Ureter (tissue), 1 donor: ENCODE measurements at regions not wholly inside any gene's neighbourhood (a gene's known extent, or its start where the extent isn't known, plus 50 kb on each side); places are given as distances from the start of the nearest gene placed in this dataset.

ENCODE experiments used
- DNase-seq: peaks from one replicate; pipeline ENCODE4 v3.0.0-alpha.2; 2020; ENCODE audit warnings: low spot score
- donor health status: DM: yes; HTN: yes; CAD: no.

DNA sequence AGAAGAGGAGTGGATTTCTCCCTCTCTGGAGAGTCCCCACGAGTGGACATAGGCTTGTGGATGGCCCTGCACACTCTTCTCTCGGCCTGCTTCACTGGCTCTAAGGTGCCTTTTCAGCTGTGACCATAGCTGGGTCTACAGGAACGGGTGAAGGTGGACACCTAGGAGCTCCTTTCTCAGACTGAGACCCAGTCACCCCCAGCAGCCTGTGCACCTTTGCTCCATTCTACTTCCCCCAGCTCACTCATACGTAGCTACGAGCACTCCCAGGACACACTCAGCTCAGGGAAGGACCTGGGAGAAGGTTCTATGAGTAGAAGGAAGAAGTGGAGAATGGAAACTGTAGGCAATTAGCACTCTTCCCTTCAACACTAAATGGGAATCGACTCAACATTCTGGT is 272.0 kb upstream of the KLF6 start:
- no peak for DNase-seq

DNA sequence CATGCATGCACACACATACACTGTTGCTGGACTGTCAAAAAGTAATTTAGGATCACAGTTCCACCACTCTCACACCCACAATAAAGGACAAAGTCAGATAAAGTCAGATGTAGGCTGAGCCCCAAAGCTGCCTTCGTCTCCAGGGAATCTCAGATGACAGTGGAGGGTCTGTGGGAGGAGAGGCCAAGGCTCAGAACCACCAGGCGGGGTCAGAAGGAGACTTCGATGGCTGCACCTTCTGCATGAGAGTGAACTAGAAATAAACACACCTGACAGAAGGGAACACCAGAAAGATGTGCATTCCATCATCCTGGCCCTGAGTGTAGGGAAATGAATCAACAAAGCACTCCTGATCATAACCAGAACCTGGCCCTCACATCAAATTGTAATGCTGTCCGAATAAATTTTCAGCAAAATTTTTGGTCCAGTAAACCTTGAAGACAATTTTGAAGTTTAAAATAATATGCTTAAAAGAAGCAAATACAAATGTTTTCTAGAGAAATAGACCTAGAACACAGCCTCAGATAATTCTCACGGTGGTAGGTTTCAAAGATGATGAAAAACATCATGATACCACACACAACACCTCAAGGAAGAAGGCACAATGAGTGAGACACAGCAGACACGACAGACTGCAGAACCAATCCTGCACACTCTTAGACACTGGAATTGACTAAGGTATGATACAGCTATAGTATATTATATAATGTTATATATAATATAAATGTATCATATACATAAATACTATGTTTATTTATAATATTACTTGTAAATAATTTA is 269.8 kb upstream of the KLF6 start:
- no peak for DNase-seq

DNA sequence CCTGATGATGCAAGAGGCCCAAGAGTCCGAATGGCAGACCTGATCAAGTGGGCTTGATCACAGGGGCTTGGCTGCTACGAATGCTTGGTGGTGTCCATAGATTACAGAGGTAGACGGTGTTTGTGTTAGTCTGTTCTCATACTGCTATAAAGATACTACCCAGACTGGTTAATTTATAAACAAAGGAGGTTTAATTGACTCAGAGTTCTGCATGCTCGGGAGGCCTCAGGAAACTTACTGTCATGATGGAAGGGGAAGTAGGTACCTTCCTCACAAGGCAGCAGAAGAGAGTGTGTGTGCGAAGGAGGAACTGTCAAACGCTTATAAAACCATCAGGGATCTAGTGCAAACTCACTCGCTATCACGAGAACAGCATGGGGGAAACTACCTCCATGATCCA is 268.9 kb upstream of the KLF6 start:
- no peak for DNase-seq

DNA sequence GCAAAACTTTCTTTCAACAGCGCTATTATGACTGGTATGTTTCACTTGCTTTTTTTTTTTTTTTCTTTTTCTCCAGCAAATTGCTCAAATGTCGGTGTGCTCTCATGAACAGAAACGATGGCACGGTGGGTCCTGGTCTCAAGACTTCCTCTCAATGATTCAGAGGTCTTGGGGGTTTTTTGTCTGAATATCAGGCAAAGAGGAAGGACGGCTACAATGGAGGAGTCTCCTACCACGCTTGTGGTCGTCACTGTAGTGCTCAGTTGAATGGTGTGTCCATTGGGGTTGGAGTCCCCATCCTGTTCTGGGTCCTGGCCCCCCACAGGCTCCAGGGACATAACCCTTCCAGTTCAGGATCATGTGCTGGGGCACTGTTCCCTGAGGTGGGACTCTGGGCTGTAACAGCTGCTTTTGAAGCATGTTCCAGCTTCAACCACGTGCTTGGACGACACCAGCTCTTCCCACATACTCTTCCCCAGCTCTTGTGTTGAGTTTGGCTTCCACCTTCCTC is 266.7 kb upstream of the KLF6 start:
- no peak for DNase-seq

DNA sequence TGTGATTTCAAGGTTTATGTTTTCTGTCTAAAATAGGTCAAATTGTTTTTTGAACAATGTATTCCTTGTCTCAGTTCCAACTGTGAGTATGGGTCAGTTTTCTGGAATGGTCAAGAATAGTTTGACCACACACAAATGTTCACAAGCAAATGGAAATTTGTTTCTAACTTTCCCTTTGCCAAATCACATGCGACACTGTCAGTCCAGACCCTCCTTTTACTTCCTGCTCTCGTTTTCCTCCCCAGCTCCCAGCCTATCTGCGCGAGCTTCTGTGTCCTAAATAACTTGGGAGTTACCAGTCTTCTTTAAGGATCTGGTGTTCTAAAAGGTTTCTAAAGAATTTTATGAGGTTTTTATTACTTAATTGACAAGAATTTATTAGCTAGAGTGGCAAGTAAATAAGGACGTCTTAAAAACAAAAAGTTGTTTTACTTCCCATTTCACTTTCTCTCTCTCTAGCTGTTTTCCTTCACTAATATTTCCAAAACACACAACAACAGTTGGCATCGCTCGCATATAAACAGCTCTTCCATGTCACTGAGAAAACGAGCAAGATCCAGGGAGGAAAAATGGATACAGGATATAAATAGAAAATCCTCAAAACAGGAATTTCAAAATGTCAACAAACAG is 266.1 kb upstream of the KLF6 start:
- no peak for DNase-seq

DNA sequence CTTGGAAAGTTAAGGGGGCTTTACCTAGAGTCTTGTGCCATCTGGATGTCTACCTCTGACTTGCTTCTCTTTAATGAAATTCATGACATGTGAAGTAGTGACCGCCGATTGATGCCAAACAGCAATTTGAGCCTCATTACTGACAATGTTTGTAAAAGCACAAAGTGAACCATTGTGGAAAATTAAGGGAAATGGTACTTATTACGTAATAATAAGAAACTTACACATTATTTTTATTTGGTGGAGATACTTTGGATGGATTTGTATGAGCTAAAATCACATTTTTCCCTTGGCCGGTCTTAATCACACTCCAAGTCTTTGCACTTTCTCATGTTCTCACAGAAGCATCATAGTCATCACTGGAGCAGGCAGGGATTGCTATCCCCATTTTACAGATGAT is 265.1 kb upstream of the KLF6 start:
- no peak for DNase-seq

DNA sequence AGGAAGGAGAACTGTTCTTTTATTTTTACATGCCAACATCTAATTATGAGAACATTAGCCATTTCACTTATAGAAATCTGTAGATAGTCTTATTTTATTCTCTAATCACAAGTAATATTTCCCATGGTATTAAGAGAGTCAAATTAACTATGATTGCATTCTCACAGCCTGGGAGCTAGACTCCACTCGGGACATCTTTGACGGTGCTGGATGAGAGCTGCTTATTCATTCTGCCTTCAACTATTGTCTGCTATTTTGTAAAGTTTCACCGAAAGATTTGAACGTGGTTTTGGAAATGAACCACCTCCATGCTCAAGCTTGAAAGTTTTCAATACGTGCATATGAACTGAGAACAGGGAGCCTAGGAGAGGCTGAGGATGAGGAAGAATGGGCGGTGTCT is 264.3 kb upstream of the KLF6 start:
- no peak for DNase-seq

DNA sequence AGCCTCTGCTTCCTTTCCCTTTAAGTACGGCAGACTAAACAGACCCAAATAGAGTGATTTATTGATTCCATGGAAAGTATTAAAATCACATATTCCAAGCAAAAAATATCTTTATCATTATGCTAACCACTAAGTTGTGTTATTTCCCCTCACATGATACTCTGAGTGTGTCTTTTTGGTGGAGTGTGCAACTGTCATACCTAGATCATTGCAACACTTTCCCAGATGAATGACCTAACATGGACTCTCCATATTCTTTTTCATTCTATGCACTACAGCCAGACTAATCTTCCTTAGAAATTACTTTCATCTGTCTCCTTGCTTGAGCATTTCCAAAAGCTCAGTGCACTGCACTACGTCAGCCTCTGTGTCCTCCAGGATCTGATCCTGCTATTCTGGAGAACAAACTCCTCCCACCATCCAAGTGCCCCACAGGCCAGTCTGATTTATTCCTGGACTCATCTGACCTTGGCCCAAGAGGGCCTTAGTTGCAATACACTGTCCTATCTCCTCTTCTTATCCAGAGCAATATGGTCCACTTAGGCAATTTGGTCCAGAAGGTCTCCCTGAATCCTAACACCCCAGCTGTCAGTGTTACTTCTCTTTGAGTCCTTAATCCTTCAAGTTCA is 263.3 kb upstream of the KLF6 start:
- no peak for DNase-seq

DNA sequence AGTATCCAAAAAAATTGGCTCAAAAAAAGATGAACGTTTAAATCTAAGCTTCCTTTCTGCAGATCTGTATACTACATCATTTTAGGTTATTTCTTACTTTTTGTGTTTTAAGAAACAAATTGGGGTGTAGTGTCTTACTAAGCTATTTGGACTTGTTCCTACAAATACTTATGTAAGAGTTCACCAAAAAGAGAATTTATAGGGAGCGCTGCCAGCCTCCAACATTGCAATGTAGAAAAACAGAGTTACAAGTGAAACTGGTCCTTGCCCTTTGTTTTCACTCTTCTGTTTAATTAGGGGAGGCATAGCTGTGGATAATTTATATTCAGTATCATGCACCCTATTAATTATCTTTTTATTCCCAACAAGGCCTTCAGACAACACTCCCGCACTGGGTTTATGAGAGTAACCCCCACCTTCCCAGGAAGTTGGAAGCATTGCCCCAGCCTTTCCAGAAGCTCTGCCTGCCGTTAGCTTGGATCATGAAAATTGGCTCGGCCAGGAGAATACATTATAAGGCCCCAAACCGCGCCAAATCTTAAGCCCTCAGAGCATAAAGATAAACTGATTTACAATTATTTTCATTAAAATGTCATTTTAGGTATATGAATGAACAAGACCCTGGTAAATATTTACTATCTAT is 261.8 kb upstream of the KLF6 start:
- no peak for DNase-seq

DNA sequence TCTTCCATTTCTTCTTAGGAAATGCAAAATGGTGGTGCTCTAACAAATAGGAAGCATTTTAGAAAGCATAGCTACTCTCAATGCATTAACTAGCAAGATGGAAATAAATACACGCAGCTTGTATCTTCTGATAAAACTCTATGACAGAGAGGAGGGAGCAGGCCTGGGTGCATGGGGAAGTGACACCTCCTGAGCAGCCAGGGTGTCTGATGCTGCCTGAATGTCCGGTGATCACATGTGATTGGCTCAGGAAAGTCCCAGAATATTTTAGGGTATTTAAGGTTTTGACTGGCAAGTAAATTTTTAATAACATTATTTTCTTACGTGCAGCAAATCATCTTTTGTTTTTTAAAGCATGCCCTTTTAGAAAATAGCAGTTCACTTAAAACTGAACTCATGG is 261.0 kb upstream of the KLF6 start:
- DNase-seq = no peak

DNA sequence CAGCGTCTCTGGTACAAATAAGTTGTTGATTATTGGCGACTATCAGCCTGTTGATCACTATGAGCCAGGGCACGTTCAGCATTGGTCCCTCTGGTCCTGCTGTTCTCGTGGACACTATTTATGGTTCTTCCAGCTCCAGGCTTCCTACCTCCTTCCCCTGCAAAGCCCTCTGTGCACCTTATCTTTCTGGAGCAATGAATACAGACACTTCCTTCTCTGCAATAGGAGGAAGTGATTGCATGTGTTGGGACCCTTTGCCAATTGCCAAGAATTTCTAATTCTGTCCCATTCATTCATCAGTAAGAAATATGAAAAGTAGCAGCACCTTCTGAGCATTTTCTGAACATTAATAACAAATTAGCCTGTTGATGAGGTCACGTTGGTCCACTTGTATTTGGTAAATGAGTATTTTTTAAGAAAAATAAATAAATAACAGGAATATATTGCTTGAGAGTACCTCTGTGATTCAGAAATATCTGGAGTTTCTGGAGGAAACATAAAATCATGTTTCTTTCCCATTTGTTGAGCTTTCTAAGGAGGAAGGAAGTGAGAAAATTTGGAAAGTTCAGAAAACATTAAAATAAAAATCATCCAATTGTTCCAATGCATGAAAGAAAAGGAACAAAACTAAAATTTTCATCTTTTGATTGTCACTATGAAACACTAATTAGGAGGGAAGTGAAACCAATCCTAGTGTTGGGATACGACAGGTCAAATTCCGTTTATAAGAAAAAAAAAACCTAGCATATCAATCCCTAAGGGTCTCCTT is 259.1 kb upstream of the KLF6 start:
- no peak for DNase-seq

DNA sequence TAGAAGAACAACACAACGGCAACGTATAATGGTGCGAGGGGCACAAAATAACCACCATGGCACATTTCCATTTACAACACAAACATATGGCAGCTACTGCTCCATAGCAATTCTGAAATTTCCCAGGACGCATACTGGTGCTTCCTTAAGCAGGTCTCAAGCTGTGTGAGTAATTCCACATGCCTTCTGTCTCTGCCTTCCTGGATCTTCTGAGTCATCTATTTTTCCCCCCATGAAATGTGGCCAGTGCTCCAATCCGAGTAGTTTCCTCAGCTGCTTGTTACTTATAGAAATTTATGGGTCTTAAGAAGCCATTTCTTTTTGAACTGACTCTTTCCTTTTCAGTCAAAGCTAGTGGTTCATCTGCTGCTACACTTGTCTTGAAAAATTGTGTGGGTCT is 256.6 kb upstream of the KLF6 start:
- DNase-seq = no peak

DNA sequence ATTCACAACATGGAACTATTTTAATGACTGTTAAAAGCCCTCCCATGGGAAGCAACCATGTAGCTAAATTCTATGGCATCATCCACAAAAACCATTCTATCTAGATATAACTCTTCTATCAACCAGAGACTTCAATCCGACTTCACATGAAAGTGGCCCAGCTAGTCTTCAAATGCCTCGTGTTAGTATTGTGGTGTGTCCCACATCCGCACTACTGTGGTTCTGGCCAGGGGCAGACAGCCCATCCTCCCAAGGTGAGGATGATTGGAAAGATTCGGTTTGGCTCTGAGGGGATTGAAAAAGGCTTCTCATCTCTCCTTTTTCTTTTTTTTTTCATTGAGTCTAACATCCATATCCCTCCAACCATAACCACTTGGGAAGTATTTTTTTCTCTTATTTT is 253.0 kb upstream of the KLF6 start:
- DNase-seq = no peak

DNA sequence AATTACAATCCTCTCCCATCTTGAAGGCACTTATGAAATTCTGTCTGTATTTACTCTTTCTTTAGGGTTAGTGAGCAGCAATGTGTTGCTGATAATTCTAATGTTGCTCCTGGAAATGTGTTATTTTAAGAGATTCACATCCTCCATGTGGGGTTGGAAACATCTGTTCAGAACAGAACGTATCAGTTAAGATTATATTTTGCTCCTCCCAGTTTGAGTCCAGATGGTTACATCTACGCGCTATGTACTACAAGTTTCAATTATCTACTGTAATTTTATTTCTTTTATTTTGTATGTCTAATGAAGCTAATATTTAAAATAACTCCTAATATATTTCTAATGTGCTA is 250.6 kb upstream of the KLF6 start:
- DNase-seq = no peak

DNA sequence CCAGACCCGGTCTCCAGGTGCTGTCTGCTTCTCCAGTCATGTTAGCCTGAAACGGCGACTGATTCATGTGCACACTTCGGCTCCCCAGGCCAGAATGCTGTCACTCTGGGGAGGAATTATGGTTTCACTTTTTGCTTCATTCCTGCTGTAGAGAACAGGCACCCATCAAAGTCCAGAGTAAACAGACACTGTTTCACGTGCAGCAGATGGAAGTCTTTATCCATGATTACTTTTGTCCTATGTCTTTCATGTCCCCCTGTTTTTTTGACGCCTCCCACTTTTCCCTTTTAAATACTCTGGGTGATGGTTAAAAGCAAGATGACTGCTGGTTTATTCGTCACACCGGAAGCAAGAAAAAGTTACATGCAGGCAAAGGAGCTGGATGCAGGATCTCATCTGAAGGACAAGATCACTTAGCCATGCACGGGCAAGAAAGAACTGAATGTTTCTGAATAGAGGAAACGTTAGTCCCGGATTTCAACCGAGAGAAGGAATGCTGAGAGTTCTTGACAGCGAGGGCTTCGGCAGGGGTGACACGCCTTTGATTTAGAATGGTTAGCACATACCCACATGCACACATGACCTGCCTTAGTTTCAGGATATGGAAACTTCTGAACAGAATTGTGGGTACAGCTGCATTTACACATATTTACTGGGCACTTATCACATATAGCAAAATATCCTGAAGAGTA is 250.0 kb upstream of the KLF6 start:
- DNase-seq = no peak

DNA sequence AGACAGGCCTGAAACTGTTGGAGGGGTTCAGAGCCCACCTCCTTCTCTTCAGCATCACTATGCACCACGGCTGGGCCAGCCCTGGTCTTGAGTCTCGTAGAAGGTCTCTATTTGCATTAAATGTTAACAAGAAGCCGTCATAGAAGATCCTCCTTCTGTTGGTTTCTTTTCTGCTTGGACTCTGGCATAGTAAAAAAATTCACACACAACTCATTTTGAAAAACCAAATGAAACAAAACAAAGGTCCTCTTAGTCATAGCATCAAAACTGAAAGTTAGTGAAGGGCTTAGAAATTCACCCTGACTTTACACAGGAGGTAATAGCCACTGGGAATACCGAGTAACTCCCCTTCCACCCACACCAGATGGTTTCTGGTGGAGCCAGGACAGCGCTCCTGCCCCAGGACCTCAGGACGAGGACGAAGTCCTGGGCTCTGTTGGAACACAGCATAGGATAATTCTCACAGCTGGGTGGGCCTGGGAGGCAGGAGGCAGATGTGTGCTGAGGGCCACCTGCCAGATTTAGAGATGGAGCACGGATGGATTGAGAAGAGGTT is 248.4 kb upstream of the KLF6 start:
- no peak for DNase-seq

DNA sequence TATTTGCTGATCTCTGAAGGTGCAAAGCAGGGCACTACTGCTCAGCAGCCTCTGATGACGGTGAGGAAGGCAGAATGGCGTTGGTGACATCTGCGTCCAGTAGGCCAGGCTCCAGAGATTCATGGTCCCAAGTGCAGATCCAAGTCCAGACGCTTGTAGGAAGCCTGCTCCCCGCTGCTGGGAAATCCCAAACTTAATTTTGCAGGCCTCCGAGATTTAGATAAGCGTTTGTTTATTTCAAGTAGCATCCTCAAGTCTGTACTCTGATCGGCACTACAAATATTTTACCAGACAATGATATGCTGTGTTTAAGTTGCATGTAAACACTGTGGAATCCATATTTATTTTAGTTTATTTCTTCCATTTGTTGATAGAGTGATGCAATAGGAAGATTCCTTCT is 244.9 kb upstream of the KLF6 start:
- DNase-seq = no peak

DNA sequence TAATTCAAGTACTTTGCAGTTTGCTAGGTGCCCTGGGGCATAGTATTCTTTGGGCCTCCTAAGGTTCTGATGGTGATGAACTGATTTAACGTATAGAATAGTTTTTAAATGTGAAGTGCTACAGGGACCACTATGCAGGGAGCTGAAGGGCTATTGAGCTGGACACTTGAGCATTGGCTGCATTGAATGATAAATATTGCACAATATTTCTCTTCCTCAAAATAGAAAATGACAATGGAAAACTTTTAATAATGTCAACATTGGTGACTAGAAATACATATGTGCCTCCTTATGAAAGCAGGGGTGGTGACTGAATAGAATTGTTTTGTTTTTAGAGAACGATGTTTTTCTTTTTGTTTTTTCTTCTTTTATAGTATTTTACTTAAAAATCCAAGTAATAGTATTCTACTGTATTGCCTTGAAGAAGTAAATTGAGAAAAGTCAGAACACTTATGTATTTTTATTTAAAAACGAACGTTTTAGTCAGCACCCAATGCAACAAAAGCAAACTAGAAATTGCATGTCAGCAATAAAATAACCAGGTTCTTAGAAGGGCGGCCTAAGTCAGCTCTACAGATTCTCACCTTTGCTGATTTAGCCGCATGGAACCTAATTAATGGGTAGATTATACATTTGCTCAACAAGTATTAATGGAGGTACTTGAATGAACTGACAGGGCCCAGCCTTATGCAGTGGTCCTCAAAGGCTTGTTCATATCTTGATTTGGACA is 244.0 kb upstream of the KLF6 start:
- DNase-seq = no peak

DNA sequence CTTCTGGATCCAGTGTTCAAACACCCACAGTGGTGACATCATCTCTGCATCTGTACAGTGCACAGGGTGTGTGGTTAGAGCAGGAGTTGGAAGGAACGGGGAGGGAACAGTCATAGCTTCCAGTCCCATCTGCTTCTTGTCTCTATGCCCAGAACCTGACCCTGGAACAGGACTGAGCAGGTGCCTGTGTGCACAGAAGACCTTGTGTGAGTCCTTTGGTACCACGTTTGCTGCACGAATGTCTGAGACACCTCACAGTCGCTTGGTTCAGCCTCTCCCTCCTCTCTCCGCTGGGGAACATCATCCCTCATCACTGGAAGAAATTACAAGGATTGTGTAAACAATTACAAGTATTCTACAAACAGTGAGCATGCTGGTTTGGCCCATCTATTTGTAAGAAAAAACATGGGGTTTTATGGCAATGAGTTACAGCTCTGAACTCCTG is 243.0 kb upstream of the KLF6 start:
- DNase-seq = no peak

DNA sequence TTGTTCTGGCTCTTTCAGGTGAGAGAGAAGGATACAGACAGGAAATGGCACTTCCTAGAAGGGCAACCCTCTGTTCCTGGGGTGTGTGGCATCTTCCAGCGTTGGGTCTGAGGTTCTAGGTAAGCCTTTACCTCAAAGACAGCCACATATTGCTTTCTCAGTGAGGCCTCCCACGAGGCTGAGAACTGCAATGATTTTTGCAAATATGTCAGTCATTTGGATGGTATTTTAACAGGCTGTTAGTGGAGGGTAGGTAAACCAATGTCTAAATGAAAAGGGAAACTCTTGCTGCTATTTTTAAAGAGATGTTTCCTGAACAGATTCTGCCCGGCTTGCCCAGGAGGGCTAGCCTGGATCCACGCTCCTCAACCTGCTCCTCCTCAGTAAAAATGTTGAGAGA is 240.3 kb upstream of the KLF6 start:
- DNase-seq = no peak
